CD4-positive, alpha-beta T cell (primary cell): ENCODE measurements at regions not wholly inside any gene's neighbourhood (a gene's known extent, or its start where the extent isn't known, plus 50 kb on each side); places are given as distances from the start of the nearest gene placed in this dataset.

Experiments
- ATAC-seq: fragments of 200-7000 bp; cut with Tn5 transposase; one replicate; pipeline ENCODE4 v1.10.0; 2022; ENCODE audit warnings: mild to moderate bottlenecking; ENCODE audit not compliant: poor library complexity
- CTCF ChIA-PET: fragments of 350-600 bp; sonication (Branson Sonifier 250); formaldehyde crosslinking; loops from one replicate; lab custom pipeline; 2021; ENCODE audit warnings: antibody characterized with exemption, inconsistent platforms; lab: Charles Lee
- POLR2A ChIA-PET: fragments of 350-600 bp; sonication (Branson Sonifier 250); formaldehyde crosslinking; loops from one replicate; lab custom pipeline; 2021; ENCODE audit warnings: antibody characterized with exemption, inconsistent platforms; lab: Charles Lee
- DNase-seq, 14 experiments: peaks; one replicate each; pipeline ENCODE4 v3.0.0-alpha.2; 2013 to 2020; ENCODE audit warnings: mixed read lengths in 2 of 14
- H3K27ac ChIP-seq, 2 donors: one replicate each; pipeline versions ENCODE4 v1.5.1 to v1.7.0; 2013; ENCODE audit warnings: low read length in 2 of 2, low read depth in 1 of 2, mild to moderate bottlenecking in 1 of 2
- H3K27me3 ChIP-seq, 2 experiments: 1 replicate in 1 of 2; 2 replicates in 1 of 2; pipeline versions ENCODE4 v1.6.1 to v1.7.0; 2013; ENCODE audit warnings: low read length in 2 of 2, control low read depth in 1 of 2, mild to moderate bottlenecking in 1 of 2, moderate library complexity in 1 of 2; ENCODE audit not compliant: insufficient read depth in 2 of 2, control insufficient read depth in 1 of 2
- H3K36me3 ChIP-seq: one replicate; pipeline ENCODE4 v1.6.1; 2013; ENCODE audit warnings: low read length, control low read depth; ENCODE audit not compliant: insufficient read depth
- H3K4me1 ChIP-seq: one replicate; pipeline ENCODE4 v1.6.1; 2013; ENCODE audit warnings: low read length, control low read depth; ENCODE audit not compliant: insufficient read depth
- H3K4me3 ChIP-seq: one replicate; pipeline ENCODE4 v1.5.1; 2013; ENCODE audit warnings: mild to moderate bottlenecking, low read length, moderate library complexity
- H3K9me3 ChIP-seq, 2 experiments: 1 replicate in 1 of 2; 2 replicates in 1 of 2; pipeline versions ENCODE4 v1.6.1 to v1.7.0; 2013; ENCODE audit warnings: low read length in 2 of 2, mild to moderate bottlenecking in 2 of 2, control low read depth in 1 of 2, moderate library complexity in 1 of 2; ENCODE audit not compliant: control insufficient read depth in 1 of 2, insufficient read depth in 1 of 2
- H3K27ac Mint-ChIP-seq: one replicate; pipeline ENCODE4 v1.8.0; 2020; ENCODE audit warnings: mixed read lengths
- H3K27me3 Mint-ChIP-seq: one replicate; pipeline ENCODE4 v1.8.0; 2021; ENCODE audit warnings: mixed read lengths
- H3K36me3 Mint-ChIP-seq: one replicate; pipeline ENCODE4 v1.8.0; 2021; ENCODE audit warnings: low read depth, mixed read lengths
- H3K4me1 Mint-ChIP-seq: one replicate; pipeline ENCODE4 v1.8.0; 2021; ENCODE audit warnings: low read depth, mixed read lengths
- H3K4me3 Mint-ChIP-seq: one replicate; pipeline ENCODE4 v1.8.0; 2020; ENCODE audit warnings: mild to moderate bottlenecking, mixed read lengths
- H3K9me3 Mint-ChIP-seq: one replicate; pipeline ENCODE4 v1.8.0; 2020; ENCODE audit warnings: mixed read lengths
- intact Hi-C, 2 experiments: fragments of 100-400 bp; cut with DNase I in 1 of 2; cut with micrococcal nuclease in 1 of 2; formaldehyde crosslinking; loops; one replicate each; pipeline versions ENCODE4 v1.15.1 to v1.9.0; 2023 to 2025; cut with DNase I, micrococcal nuclease
- TF ChIP-seq, protein P1 (sequence below): fragments of 200-600 bp; IDR thresholded peaks from one replicate; pipeline ENCODE4 v1.8.0; 2022; ENCODE audit warnings: antibody characterized with exemption, mild to moderate bottlenecking

DNA sequence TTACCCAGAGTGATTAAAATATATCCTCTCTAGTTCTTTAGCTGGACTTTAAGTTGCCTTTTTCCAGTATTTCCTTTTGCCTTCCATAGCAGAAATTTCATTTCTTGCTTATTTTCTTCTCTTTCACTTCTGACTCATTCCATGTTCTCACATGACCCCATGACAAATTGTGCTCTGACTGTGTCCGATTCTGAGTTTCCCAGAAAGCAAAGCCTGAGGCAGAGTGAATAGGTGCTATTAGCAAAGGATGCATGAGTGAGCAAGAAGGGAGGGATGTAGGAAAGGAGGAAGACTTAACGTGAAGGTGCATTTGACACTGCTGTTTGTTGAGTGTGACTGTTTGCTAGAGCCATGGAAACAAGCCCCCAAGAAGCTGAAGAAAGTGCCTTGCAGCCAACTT, 82.6 kb upstream of the CNTNAP4 start:
- no peak overlapping the region for H3K4me3 ChIP-seq
- CTCF ChIA-PET: no interaction called here
- ATAC-seq (no peak), DNase-seq (no peak)
- H3K4me1 Mint-ChIP-seq: no peaks in the 10 kb centered on the region
- peaks cover 0 to 8% of the 10 kb centered on the region in 2 experiments for H3K9me3 ChIP-seq
- H3K27ac ChIP-seq: no peak overlapping the region
- no peaks in the 10 kb centered on the region for H3K9me3 Mint-ChIP-seq
- H3K36me3 ChIP-seq: no peaks in the 10 kb centered on the region
- H3K36me3 Mint-ChIP-seq: no peaks in the 10 kb centered on the region
- H3K4me3 Mint-ChIP-seq: no peak overlapping the region
- TF ChIP-seq, protein P1, sequence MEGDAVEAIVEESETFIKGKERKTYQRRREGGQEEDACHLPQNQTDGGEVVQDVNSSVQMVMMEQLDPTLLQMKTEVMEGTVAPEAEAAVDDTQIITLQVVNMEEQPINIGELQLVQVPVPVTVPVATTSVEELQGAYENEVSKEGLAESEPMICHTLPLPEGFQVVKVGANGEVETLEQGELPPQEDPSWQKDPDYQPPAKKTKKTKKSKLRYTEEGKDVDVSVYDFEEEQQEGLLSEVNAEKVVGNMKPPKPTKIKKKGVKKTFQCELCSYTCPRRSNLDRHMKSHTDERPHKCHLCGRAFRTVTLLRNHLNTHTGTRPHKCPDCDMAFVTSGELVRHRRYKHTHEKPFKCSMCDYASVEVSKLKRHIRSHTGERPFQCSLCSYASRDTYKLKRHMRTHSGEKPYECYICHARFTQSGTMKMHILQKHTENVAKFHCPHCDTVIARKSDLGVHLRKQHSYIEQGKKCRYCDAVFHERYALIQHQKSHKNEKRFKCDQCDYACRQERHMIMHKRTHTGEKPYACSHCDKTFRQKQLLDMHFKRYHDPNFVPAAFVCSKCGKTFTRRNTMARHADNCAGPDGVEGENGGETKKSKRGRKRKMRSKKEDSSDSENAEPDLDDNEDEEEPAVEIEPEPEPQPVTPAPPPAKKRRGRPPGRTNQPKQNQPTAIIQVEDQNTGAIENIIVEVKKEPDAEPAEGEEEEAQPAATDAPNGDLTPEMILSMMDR: no peak
- POLR2A ChIA-PET: no interaction called here
- H3K27me3 ChIP-seq: no peaks in the 10 kb centered on the region
- intact Hi-C loops: no loop called here
- no peaks in the 10 kb centered on the region for H3K4me1 ChIP-seq
- no peaks in the 10 kb centered on the region for H3K27me3 Mint-ChIP-seq
- H3K27ac Mint-ChIP-seq: no peak overlapping the region

DNA sequence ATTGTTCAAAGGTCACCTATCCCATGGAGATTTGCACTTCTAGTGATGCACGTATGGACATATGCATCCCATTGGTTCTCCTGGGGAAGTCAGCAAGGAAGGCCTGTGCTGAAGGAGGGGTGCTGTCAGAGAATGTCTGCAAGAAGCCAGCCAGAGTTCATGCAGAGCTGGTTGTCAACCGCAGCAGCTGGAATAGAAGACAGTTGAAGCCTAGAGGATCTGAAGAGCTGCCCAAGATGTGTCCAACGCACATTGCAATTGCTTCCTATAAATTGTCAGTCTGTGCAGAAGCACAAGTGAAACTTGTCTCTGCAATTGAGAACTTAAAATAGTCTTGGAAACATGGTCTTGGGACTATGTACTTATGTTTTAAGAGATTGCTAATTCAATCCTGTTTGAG, 82.1 kb upstream of the CNTNAP4 start:
- H3K4me1 Mint-ChIP-seq: no peaks in the 10 kb centered on the region
- TF ChIP-seq, protein P1: no peak
- no peaks in the 10 kb centered on the region for H3K27me3 Mint-ChIP-seq
- ChIA-PET CTCF (no interaction called here), POLR2A (no interaction called here)
- Histone ChIP-seq H3K27me3 (no peaks in the 10 kb centered on the region), H3K9me3 (peaks cover 0 to 8% of the 10 kb centered on the region in 2 experiments), H3K27ac (no peak overlapping the region), H3K4me1 (no peaks in the 10 kb centered on the region), H3K4me3 (no peak overlapping the region), H3K36me3 (no peaks in the 10 kb centered on the region)
- no peaks in the 10 kb centered on the region for H3K36me3 Mint-ChIP-seq
- intact Hi-C loops: no loop called here
- H3K4me3 Mint-ChIP-seq: no peak overlapping the region
- H3K27ac Mint-ChIP-seq: no peak overlapping the region
- ATAC-seq (no peak), DNase-seq (no peak)
- H3K9me3 Mint-ChIP-seq: no peaks in the 10 kb centered on the region

DNA sequence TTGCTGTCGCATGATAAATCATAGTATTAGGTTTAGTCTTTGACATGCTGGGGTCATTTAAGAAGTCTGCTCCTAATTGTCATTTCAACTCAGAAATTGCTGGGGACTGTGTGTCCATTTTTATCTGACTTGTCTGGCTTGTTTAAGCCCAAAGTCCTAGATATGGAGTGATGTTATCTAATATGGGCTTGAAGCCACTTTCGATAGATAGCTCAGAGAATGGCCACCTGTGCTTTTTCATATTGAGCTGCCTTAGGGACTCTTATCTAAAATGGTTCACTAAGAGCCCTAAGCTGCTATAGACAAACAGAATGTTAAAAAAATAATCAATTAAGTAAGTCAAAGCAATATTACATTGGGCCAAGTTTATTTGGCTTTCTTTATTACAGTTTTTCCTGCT, 81.6 kb upstream of the CNTNAP4 start:
- Histone ChIP-seq H3K4me1 (no peaks in the 10 kb centered on the region), H3K27ac (no peak overlapping the region), H3K4me3 (no peak overlapping the region), H3K36me3 (no peaks in the 10 kb centered on the region), H3K9me3 (peaks cover 0 to 8% of the 10 kb centered on the region in 2 experiments), H3K27me3 (no peaks in the 10 kb centered on the region)
- Mint-ChIP-seq H3K27ac (no peak overlapping the region), H3K36me3 (no peaks in the 10 kb centered on the region), H3K4me3 (no peak overlapping the region), H3K27me3 (no peaks in the 10 kb centered on the region), H3K4me1 (no peaks in the 10 kb centered on the region), H3K9me3 (no peaks in the 10 kb centered on the region)
- no peak for ATAC-seq
- intact Hi-C loops: no loop called here
- TF ChIP-seq, protein P1: no peak
- CTCF ChIA-PET: no interaction called here
- DNase-seq: no peak
- POLR2A ChIA-PET: no interaction called here
